PC-9 (cell line): ENCODE measurements at regions not wholly inside any gene's neighbourhood (a gene's known extent, or its start where the extent isn't known, plus 50 kb on each side); places are given as distances from the start of the nearest gene placed in this dataset.

ENCODE experiments used
- BruUV-seq: library from RNA; stranded (reverse); fragments of 400-500 nt; replicated peaks from 2 replicates; lab custom pipeline; 2021; lab: Mats Ljungman, UMichigan
- CTCF ChIA-PET: fragments of 300-600 bp; sonication (Branson Sonifier 250); formaldehyde crosslinking; loops from one replicate; lab custom pipeline; 2022; ENCODE audit warnings: antibody characterized with exemption; lab: Charles Lee
- POLR2A ChIA-PET: fragments of 300-600 bp; sonication (Branson Sonifier 250); formaldehyde crosslinking; loops from one replicate; lab custom pipeline; 2022; ENCODE audit warnings: antibody characterized with exemption; ENCODE audit not compliant: unreplicated experiment; lab: Charles Lee
- DNase-seq, 2 experiments: peaks; one replicate each; pipeline versions ENCODE4 v3.0.0 to v3.0.0-alpha.2; 2015 to 2022; ENCODE audit warnings: mixed read lengths in 1 of 2
- H2AFZ ChIP-seq: fragments of 200-600 bp; sonication (generic); 2 replicates; pipeline ENCODE4 v1.8.1; 2017; ENCODE audit warnings: antibody characterized with exemption
- H3F3A ChIP-seq: fragments of 200-600 bp; sonication (generic); 2 replicates; pipeline ENCODE4 v1.8.1; 2017; ENCODE audit warnings: antibody characterized with exemption, mild to moderate bottlenecking, low read depth; ENCODE audit not compliant: insufficient read depth
- H3K27ac ChIP-seq: fragments of 200-600 bp; sonication (generic); 2 replicates; pipeline ENCODE4 v1.6.1; 2016; ENCODE audit warnings: mixed run types
- H3K27me3 ChIP-seq: fragments of 200-600 bp; sonication (generic); 2 replicates; pipeline ENCODE4 v1.6.1; 2016; ENCODE audit warnings: low read depth, mixed run types; ENCODE audit not compliant: insufficient read depth
- H3K36me3 ChIP-seq: fragments of 200-600 bp; sonication (generic); 2 replicates; pipeline ENCODE4 v1.6.1; 2016; ENCODE audit warnings: low read depth, mixed run types
- H3K4me1 ChIP-seq: fragments of 200-600 bp; sonication (generic); replicated peaks from 2 replicates; pipeline ENCODE4 v1.6.1; 2016; ENCODE audit warnings: mixed run types; ENCODE audit not compliant: insufficient read depth
- H3K4me2 ChIP-seq: fragments of 200-600 bp; sonication (generic); 2 replicates; pipeline ENCODE4 v1.6.1; 2017; ENCODE audit warnings: mixed run types
- H3K4me3 ChIP-seq: fragments of 200-600 bp; sonication (generic); 2 replicates; pipeline ENCODE4 v1.6.1; 2016; ENCODE audit warnings: mixed run types
- H3K79me2 ChIP-seq: fragments of 200-600 bp; sonication (generic); 2 replicates; pipeline ENCODE4 v1.6.1; 2017; ENCODE audit warnings: low read depth, mixed run types
- H3K9me2 ChIP-seq: fragments of 200-600 bp; sonication (generic); 2 replicates; pipeline ENCODE4 v1.8.1; 2017; ENCODE audit warnings: mild to moderate bottlenecking; ENCODE audit not compliant: insufficient read depth
- H3K9me3 ChIP-seq: fragments of 200-600 bp; sonication (generic); 2 replicates; pipeline ENCODE4 v1.8.1; 2016; ENCODE audit warnings: low read depth; ENCODE audit not compliant: insufficient read depth
- H4K20me1 ChIP-seq: fragments of 200-600 bp; sonication (generic); 2 replicates; pipeline ENCODE4 v1.8.1; 2017; ENCODE audit not compliant: insufficient read depth
- EZH2 ChIP-seq: fragments of 200-600 bp; sonication (generic); IDR thresholded peaks from 2 replicates; pipeline ENCODE4 v1.8.0; 2017; ENCODE audit warnings: antibody characterized with exemption, low read depth
- intact Hi-C: fragments of 100-400 bp; cut with micrococcal nuclease; formaldehyde crosslinking; loops from one replicate; pipeline ENCODE4 v1.10.0; 2022; ENCODE audit not compliant: unreplicated experiment
- TF ChIP-seq, protein P1 (sequence below): fragments of 200-600 bp; sonication (generic); conservative IDR thresholded peaks from 2 replicates; pipeline ENCODE4 v1.6.1; 2017; ENCODE audit warnings: mixed run types, antibody characterized with exemption, mild to moderate bottlenecking, moderate library complexity

DNA sequence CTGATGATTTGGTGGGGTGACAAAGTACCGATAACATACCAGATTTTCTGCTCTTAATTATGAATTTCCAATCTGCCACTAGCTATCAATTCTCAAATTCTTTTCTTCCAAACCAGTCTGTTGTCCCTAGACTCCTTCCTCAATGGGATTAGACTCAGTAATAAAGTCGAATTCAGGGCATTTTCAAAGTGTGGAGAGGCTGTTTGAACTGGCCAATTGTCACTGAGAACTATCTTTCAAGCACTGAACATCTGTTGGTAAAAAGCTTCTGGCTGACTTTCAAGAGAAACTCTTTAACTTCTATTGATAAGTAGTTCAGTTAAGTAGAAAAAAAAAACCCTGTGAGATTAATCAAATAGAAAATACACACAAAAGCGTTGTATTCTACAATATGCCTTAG lies 108.9 kb downstream of the SAMD9 start:
- no peaks in the 10 kb centered on the region for H3K36me3 ChIP-seq
- H3K27ac ChIP-seq = no peak overlapping the region
- no peak overlapping the region for H3K4me3 ChIP-seq
- H3K9me3 ChIP-seq = no peaks in the 10 kb centered on the region
- H3K9me2 ChIP-seq = 0 out of 2 replicates have a peak, but pooled peaks cover 5% of the 10 kb centered on the region
- no peaks in the 10 kb centered on the region for H4K20me1 ChIP-seq
- intact Hi-C loops = no loop called here
- CTCF ChIA-PET = no interaction called here
- no peak overlapping the region for H3K4me2 ChIP-seq
- no peaks in the 10 kb centered on the region for H3K4me1 ChIP-seq
- no peaks in the 10 kb centered on the region for H3F3A ChIP-seq
- H2AFZ ChIP-seq = no peak overlapping the region
- BruUV-seq = no TSS peak
- TF ChIP-seq, protein P1, sequence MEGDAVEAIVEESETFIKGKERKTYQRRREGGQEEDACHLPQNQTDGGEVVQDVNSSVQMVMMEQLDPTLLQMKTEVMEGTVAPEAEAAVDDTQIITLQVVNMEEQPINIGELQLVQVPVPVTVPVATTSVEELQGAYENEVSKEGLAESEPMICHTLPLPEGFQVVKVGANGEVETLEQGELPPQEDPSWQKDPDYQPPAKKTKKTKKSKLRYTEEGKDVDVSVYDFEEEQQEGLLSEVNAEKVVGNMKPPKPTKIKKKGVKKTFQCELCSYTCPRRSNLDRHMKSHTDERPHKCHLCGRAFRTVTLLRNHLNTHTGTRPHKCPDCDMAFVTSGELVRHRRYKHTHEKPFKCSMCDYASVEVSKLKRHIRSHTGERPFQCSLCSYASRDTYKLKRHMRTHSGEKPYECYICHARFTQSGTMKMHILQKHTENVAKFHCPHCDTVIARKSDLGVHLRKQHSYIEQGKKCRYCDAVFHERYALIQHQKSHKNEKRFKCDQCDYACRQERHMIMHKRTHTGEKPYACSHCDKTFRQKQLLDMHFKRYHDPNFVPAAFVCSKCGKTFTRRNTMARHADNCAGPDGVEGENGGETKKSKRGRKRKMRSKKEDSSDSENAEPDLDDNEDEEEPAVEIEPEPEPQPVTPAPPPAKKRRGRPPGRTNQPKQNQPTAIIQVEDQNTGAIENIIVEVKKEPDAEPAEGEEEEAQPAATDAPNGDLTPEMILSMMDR = no peak
- TF ChIP-seq EZH2 = no peak
- H3K79me2 ChIP-seq = no peaks in the 10 kb centered on the region
- POLR2A ChIA-PET = no interaction called here
- no peak for DNase-seq
- H3K27me3 ChIP-seq = no peaks in the 10 kb centered on the region

DNA sequence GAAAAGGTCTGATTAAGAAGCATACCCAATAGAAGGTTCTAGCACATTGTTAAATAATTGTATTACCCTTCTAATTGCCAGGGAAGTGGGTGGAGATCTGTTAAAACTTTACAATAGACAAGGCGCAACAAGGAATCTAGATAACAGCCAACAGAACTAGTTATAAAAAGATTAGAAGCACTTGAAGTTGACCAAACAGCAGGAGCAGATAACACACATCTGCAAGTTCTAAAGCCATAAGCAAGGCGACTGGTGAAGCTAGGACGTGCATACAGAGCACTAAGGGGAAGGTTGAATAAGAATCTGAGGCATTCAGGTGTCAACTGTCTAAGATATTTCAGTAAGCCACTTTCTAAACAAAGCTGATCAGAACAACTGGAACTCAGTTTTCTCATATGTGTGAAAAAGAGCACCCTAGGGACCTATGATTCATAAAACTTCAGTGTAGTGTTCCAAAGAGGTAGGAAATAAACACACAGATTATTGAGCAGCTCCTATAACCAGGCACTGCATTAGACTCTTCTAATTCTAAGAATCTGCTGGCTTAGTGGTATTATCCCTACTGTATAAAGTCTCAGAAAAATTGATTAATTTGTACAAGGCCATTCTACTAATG lies 111.2 kb downstream of the SAMD9 start:
- no peaks in the 10 kb centered on the region for H3F3A ChIP-seq
- no peaks in the 10 kb centered on the region for H3K27me3 ChIP-seq
- no peak overlapping the region for H3K4me2 ChIP-seq
- CTCF ChIA-PET = no interaction called here
- no peaks in the 10 kb centered on the region for H3K36me3 ChIP-seq
- no peak for TF ChIP-seq EZH2
- TF ChIP-seq, protein P1 = no peak
- intact Hi-C loops = no loop called here
- no peak overlapping the region for H3K27ac ChIP-seq
- H3K9me3 ChIP-seq = no peaks in the 10 kb centered on the region
- POLR2A ChIA-PET = no interaction called here
- H3K4me1 ChIP-seq = no peaks in the 10 kb centered on the region
- no peak overlapping the region for H3K4me3 ChIP-seq
- H3K79me2 ChIP-seq = no peaks in the 10 kb centered on the region
- no peak for DNase-seq
- no peaks in the 10 kb centered on the region for H4K20me1 ChIP-seq
- BruUV-seq = no TSS peak
- 0 out of 2 replicates have a peak, but pooled peaks cover 5% of the 10 kb centered on the region for H3K9me2 ChIP-seq
- no peak overlapping the region for H2AFZ ChIP-seq

DNA sequence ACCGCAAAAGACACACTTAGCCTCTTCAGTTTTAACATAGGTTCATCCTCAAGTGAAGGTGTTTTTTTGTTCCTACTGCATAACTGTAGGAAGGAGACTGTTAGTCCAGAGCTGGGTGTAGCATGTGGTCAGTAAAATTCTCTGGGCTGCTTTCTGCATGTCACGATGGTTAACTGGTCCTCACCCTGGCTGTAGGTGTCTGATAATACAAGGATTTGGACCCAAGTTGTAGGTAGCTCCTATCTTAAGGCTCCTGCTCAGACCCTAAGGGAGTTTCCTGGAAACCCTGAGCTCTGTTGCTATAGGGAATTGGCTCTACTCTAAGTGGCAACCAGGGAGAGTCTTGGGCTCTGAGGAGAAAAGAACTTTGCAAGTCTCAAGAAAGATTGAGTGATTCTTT lies 112.9 kb downstream of the SAMD9 start:
- no peak for DNase-seq
- H3K9me3 ChIP-seq = no peaks in the 10 kb centered on the region
- H3K4me1 ChIP-seq = no peaks in the 10 kb centered on the region
- ChIA-PET POLR2A (no interaction called here), CTCF (no interaction called here)
- 0 out of 2 replicates have a peak, but pooled peaks cover 3% of the 10 kb centered on the region for H3K9me2 ChIP-seq
- H3F3A ChIP-seq = no peaks in the 10 kb centered on the region
- H3K4me2 ChIP-seq = no peak overlapping the region
- no peaks in the 10 kb centered on the region for H4K20me1 ChIP-seq
- H2AFZ ChIP-seq = no peak overlapping the region
- H3K27me3 ChIP-seq = no peaks in the 10 kb centered on the region
- TF ChIP-seq, protein P1 = no peak
- no peak for TF ChIP-seq EZH2
- BruUV-seq = no TSS peak
- no peaks in the 10 kb centered on the region for H3K36me3 ChIP-seq
- H3K27ac ChIP-seq = no peak overlapping the region
- no peaks in the 10 kb centered on the region for H3K79me2 ChIP-seq
- no peak overlapping the region for H3K4me3 ChIP-seq
- intact Hi-C loops = no loop called here
